MCF 10A (cell line): ENCODE measurements at regions not wholly inside any gene's neighbourhood (a gene's known extent, or its start where the extent isn't known, plus 50 kb on each side); places are given as distances from the start of the nearest gene placed in this dataset.

Experiments
- BruUV-seq: library from RNA; stranded (reverse); fragments of 400-500 nt; replicated peaks from 2 replicates; lab custom pipeline; 2021; lab: Mats Ljungman, UMichigan
- CTCF ChIA-PET: fragments of 300-600 bp; sonication (Branson Sonifier 250); formaldehyde crosslinking; extraction: SDS; loops from one replicate; lab custom pipeline; 2021; ENCODE audit warnings: antibody characterized with exemption, inconsistent platforms; lab: Yijun Ruan, JAX
- POLR2A ChIA-PET: fragments of 300-600, 350-650 bp; sonication (Branson Sonifier 250); formaldehyde crosslinking; extraction: SDS; loops from one replicate; lab custom pipeline; 2020; ENCODE audit warnings: antibody characterized with exemption, inconsistent platforms; lab: Yijun Ruan, JAX
- DNase-seq: peaks from one replicate; pipeline ENCODE4 v3.0.0-alpha.2; 2018; ENCODE audit not compliant: unreplicated experiment
- H3K27ac Mint-ChIP-seq: one replicate; pipeline ENCODE4 v1.8.0; 2022; ENCODE audit warnings: mild to moderate bottlenecking, low read depth, mixed read lengths; ENCODE audit not compliant: unreplicated experiment
- H3K27me3 Mint-ChIP-seq: one replicate; pipeline ENCODE4 v1.8.0; 2022; ENCODE audit warnings: mixed read lengths; ENCODE audit not compliant: insufficient read depth, unreplicated experiment
- H3K36me3 Mint-ChIP-seq: one replicate; pipeline ENCODE4 v1.8.0; 2022; ENCODE audit warnings: mild to moderate bottlenecking, moderate library complexity, mixed read lengths; ENCODE audit not compliant: insufficient read depth, unreplicated experiment
- H3K4me1 Mint-ChIP-seq: one replicate; pipeline ENCODE4 v1.8.0; 2022; ENCODE audit warnings: mixed read lengths; ENCODE audit not compliant: insufficient read depth, unreplicated experiment
- H3K4me3 Mint-ChIP-seq: one replicate; pipeline ENCODE4 v1.8.0; 2022; ENCODE audit warnings: mild to moderate bottlenecking, moderate library complexity, mixed read lengths; ENCODE audit not compliant: unreplicated experiment
- H3K9me3 Mint-ChIP-seq: one replicate; pipeline ENCODE4 v1.8.0; 2022; ENCODE audit warnings: mixed read lengths; ENCODE audit not compliant: unreplicated experiment
- CTCF ChIP-seq: fragments of 200-600 bp; IDR thresholded peaks from one replicate; pipeline ENCODE4 v1.8.0; 2022; ENCODE audit warnings: antibody characterized with exemption, mild to moderate bottlenecking; ENCODE audit not compliant: unreplicated experiment
- intact Hi-C: fragments of 100-400 bp; cut with micrococcal nuclease; formaldehyde crosslinking; loops from 2 replicates; pipeline ENCODE4 v1.14.1; 2022

DNA sequence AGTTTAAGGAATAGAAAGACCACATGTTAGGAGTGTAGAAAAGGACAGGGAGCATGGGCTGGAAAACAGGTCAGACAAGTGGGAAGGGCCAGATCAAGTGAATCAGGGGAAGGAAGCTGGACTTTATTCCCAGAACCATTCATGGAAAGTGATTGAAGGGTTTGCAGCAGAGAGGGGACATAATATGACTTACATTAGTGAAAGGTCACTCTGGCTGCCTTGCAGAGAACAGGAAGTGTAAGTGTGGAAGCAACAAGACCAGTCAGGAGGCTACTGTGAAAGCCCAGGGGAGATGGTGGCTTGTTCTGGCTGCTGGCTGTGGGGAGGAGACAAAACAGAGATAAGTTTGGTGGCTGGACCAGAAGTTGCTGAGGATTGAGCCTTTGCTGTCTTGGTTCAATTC lies 69.1 kb downstream of the VCPKMT start:
- no peak for TF ChIP-seq CTCF
- CTCF ChIA-PET = interaction anchor here (0.6 to 1.8 kb wide), 4 partner anchors 11 to 185 kb away, joined by 3 to 7 read pairs (median 4); no protein-coding TSS in a partner anchor
- H3K36me3 Mint-ChIP-seq = peaks cover 3% of the 10 kb centered on the region

DNA sequence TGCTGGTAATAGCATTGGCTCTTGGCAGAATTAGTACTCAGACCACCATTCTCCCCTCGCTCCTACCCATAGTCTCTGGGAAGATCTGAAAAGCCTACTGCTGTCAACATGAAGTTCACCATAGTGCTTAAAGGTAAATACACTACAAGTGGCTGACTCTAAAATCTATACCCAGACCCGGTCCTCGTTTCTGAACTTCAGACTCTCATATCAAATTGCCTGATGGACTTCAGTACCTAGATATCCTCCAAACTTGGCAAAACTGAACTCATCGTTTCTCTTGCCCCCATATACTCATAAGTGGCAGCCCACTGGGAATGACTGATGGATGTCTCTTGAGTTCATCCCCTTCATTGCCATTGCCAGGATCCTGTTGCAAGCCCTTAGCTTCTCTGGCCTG lies 67.3 kb downstream of the VCPKMT start:
- intact Hi-C loops = no loop called here
- no peak for TF ChIP-seq CTCF
- Mint-ChIP-seq H3K4me3 (no peak overlapping the region), H3K27me3 (no peaks in the 10 kb centered on the region), H3K4me1 (peaks cover 17% of the 10 kb centered on the region), H3K27ac (no peak overlapping the region), H3K9me3 (no peaks in the 10 kb centered on the region), H3K36me3 (peaks cover 6% of the 10 kb centered on the region)
- POLR2A ChIA-PET = interaction anchor here (1.4 kb wide), 1 partner anchor 11 kb away, joined by 3 read pairs; no protein-coding TSS in a partner anchor
- no peak for DNase-seq
- CTCF ChIA-PET = no interaction called here
- BruUV-seq = no TSS peak

More for the DNA sequence above, 69.1 kb downstream of the VCPKMT start:
- Mint-ChIP-seq H3K4me1 (peaks cover 17% of the 10 kb centered on the region), H3K4me3 (no peak overlapping the region), H3K27ac (no peak overlapping the region), H3K9me3 (no peaks in the 10 kb centered on the region), H3K27me3 (no peaks in the 10 kb centered on the region)
- POLR2A ChIA-PET = no interaction called here
- no peak for DNase-seq
- intact Hi-C loops = no loop called here
- BruUV-seq = no TSS peak

DNA sequence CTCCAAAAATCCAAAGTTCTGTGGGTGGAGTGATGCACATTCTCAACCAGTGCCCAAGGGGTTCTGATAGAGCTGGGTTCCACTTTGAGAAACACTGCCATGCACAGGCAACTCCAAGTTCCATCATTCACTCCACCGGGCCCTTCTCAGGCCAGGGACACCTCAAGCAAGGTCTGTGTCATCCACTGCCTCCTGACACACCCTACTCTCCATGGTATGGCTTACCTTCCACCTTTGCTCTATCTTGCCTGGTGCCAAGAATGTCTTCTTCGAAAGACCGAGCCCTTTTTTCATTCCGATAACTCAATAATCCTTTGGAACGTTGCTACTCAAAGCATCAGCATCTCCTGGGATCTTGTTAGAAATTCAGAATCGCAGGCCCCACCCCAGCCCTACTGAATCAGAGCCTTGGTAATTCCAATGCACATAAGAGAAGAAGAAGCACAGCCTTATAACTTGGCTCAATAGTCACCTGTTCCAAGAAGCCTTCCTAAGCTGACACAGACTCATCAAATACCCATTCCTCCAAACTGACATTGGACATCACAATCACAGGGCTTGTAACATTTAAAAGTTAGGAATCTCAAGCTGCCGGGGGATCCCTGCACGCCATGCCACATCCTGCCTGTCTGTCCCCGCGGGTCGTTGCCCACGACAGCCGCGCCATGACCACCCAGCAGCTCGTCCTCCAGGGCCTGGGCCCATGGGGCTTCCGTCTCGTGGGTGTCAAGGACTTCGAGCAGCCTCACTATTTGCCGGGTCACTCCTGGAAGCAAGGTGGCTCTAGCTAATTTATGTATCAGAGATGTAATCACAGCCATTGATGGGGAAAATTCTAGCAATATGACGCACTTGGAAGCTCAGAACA lies 66.4 kb downstream of the VCPKMT start:
- BruUV-seq = no TSS peak
- POLR2A ChIA-PET = interaction anchor here (1.0 to 1.4 kb wide), 2 partner anchors 11 kb away, joined by 3 read pairs; no protein-coding TSS in a partner anchor
- CTCF ChIA-PET = interaction anchor here (0.6 kb wide), 2 partner anchors 46 to 184 kb away, joined by 3 to 5 read pairs; no protein-coding TSS in a partner anchor
- H3K27me3 Mint-ChIP-seq = no peaks in the 10 kb centered on the region
- TF ChIP-seq CTCF = no peak
- no peak for DNase-seq
- H3K4me1 Mint-ChIP-seq = peaks cover 10% of the 10 kb centered on the region
- intact Hi-C loops = no loop called here
- H3K36me3 Mint-ChIP-seq = peaks cover 6% of the 10 kb centered on the region
- no peak overlapping the region for H3K4me3 Mint-ChIP-seq
- no peaks in the 10 kb centered on the region for H3K9me3 Mint-ChIP-seq
- H3K27ac Mint-ChIP-seq = no peak overlapping the region

- intact Hi-C loops = no loop called here
- no peak overlapping the region for H3K4me3 Mint-ChIP-seq
- POLR2A ChIA-PET = no interaction called here
- H3K4me1 Mint-ChIP-seq = no peaks in the 10 kb centered on the region
- no peak overlapping the region for H3K27ac Mint-ChIP-seq
- CTCF ChIA-PET = interaction anchor here (0.6 kb wide), 1 partner anchor 252 kb away, joined by 3 read pairs; no protein-coding TSS in a partner anchor
- no peaks in the 10 kb centered on the region for H3K9me3 Mint-ChIP-seq
- no TSS peak for BruUV-seq
- H3K27me3 Mint-ChIP-seq = no peaks in the 10 kb centered on the region
- H3K36me3 Mint-ChIP-seq = peaks cover 6% of the 10 kb centered on the region
- no peak for DNase-seq
- TF ChIP-seq CTCF = no peak
These were observed 65.3 kb downstream of the VCPKMT start for GRCh38 chr14:50051106-50051505.
